Peyer's patch (tissue), 4 donors: ENCODE measurements at regions not wholly inside any gene's neighbourhood (a gene's known extent, or its start where the extent isn't known, plus 50 kb on each side); places are given as distances from the start of the nearest gene placed in this dataset.

ENCODE experiments used
- POLR2A ChIP-seq, 2 donors: fragments of 450-650 bp; IDR thresholded peaks; one replicate each; pipeline ENCODE4 v1.5.1; 2017; ENCODE audit warnings: antibody characterized with exemption in 2 of 2, mild to moderate bottlenecking in 2 of 2, moderate library complexity in 2 of 2
- TF ChIP-seq, protein P1 (sequence below), 6 experiments: fragments of 450-650 bp in 4 of 6; fragments of 200-600 bp in 2 of 6; sonication (generic) in 1 of 6; IDR thresholded peaks; one replicate each; pipeline ENCODE4 v1.5.1; 2017 to 2019; ENCODE audit warnings: antibody characterized with exemption in 6 of 6, mild to moderate bottlenecking in 3 of 6, moderate library complexity in 1 of 6

- TF ChIP-seq, protein P1, sequence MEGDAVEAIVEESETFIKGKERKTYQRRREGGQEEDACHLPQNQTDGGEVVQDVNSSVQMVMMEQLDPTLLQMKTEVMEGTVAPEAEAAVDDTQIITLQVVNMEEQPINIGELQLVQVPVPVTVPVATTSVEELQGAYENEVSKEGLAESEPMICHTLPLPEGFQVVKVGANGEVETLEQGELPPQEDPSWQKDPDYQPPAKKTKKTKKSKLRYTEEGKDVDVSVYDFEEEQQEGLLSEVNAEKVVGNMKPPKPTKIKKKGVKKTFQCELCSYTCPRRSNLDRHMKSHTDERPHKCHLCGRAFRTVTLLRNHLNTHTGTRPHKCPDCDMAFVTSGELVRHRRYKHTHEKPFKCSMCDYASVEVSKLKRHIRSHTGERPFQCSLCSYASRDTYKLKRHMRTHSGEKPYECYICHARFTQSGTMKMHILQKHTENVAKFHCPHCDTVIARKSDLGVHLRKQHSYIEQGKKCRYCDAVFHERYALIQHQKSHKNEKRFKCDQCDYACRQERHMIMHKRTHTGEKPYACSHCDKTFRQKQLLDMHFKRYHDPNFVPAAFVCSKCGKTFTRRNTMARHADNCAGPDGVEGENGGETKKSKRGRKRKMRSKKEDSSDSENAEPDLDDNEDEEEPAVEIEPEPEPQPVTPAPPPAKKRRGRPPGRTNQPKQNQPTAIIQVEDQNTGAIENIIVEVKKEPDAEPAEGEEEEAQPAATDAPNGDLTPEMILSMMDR (IDR thresholded peaks at IDR 0.05), result no peak
- TF ChIP-seq POLR2A (IDR thresholded peaks at IDR 0.05), result no peak
These were observed 710.3 kb downstream of the SORCS1 start for GRCh38 chr10:106454233-106454632.
